Testis (tissue), 2 donors: ENCODE measurements at regions not wholly inside any gene's neighbourhood (a gene's known extent, or its start where the extent isn't known, plus 50 kb on each side); places are given as distances from the start of the nearest gene placed in this dataset.

ENCODE experiments used
- CTCF ChIP-seq, 3 experiments: fragments of 450-650 bp in 2 of 3; fragments of 200-600 bp in 1 of 3; sonication (generic) in 1 of 3; IDR thresholded peaks; one replicate each; pipeline ENCODE4 v1.5.1; 2016 to 2019; ENCODE audit warnings: antibody characterized with exemption in 3 of 3, mild to moderate bottlenecking in 2 of 3, moderate library complexity in 1 of 3
- POLR2A ChIP-seq: fragments of 450-650 bp; IDR thresholded peaks from one replicate; pipeline ENCODE4 v1.6.1; 2017; ENCODE audit warnings: antibody characterized with exemption, mild to moderate bottlenecking, moderate library complexity

DNA sequence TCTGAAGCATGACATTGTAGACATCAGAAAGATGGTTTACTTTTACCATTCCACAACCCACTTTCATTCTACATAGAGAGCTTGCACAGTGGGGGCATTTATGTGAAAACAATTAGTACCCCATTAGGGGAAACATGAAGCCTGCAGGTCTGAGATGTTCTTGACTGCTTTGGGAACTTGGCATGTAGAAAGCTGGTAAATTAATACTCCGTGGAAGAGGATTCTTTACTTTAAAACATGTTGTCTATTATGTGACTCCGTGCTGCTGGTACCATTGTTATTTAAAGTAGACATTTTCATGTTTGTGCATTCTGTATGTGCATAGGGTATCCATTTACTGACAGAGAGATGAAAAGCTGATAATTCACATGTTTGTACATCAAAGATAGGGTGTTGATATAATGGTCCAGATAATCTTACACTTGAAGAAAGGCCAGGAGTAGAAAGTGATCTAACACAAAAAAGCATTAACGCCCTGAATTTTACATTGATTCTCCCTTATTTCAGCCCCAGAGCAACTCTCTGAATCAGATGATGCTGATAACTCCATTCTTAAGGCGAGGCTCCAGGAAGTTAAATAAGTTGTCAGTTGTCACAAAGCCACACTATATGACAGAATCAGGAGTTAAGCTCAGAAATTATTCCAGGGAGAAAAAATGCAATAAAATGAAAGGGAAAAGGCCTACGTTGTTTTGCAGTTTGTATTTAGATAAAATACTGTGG, 50.1 kb upstream of the CD180 start:
- TF ChIP-seq CTCF (IDR thresholded peaks at IDR 0.05): no peak
- TF ChIP-seq POLR2A: no peak
